ENCODE measurements at regions not wholly inside any gene's neighbourhood (a gene's known extent, or its start where the extent isn't known, plus 50 kb on each side); places are given as distances from the start of the nearest gene placed in this dataset.
"Not testable (repeated sequence)": the region's sequence is repeated elsewhere in the genome, so short reads cannot be mapped to it uniquely, and the experiment has no call there.

DNA sequence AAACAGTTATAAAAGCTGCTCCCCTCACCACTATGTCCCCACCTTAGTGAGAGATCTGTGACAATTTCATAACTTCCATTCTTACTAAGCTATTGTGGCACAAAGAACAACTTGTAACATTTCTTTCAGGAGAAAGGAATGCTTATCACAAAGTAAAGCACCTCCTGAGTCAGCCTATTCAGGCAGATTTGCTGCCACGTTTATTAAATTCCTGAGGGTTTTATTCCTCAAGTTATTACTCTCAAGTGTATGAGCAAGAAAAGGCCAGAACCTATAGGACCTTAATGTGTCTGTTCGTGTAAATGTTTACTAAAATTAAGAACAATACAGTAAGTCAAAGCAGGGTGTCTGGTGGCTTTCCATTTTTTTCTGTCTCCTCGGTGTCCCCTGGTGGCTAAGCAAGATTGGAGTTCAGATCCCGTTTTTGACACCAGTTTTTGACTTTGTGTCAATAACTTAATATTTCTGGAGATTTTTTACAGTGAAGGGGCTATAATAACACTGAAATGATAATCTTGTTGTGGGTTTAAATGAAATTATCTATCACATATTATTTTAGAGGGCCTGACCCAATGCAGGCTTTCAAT, 1539.6 kb downstream of the BRINP3 start:
- no peak for DNase-seq

- DNase-seq: no peak
Measured at GRCh38 chr1:188941986-188942385, 1535.7 kb downstream of the BRINP3 start.

- no peak for DNase-seq
Measured at GRCh38 chr1:188949701-188950100, 1528.0 kb downstream of the BRINP3 start.

- DNase-seq: no peak
Measured at GRCh38 chr1:188958461-188959115, 1519.1 kb downstream of the BRINP3 start.

DNA sequence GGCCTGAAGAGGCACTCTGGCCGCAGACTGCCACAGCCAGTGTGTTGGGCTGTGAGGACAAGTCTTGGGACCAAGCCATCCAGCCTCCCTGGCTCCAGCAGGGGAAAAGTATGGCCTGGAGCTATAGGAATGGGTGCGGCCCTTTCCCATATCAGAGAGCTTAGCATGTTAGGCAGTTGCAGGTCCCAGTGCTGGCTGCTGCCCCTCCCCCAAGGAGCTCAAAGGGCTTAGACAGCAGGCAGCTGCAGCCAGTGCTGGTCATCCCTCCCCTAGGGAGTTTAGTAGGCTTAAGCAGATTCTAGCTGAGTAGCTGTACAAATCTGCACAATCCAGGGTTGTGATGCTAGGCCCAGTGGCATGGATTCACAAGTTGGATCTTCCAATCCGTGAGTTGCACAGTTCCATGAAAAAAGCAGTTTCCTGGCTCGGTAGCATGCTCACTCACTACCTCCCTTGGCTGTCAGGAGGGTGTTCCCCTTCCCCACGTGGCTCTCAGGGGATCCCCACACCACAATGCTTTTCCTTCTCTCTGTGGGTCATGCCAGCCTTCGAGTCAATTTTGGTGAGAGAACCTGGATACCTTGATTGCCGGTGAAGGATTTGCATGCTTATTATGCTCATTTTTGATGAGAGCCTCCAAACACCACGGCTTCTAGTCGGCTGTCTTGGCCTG, 1490.8 kb downstream of the BRINP3 start:
- DNase-seq: no peak

DNA sequence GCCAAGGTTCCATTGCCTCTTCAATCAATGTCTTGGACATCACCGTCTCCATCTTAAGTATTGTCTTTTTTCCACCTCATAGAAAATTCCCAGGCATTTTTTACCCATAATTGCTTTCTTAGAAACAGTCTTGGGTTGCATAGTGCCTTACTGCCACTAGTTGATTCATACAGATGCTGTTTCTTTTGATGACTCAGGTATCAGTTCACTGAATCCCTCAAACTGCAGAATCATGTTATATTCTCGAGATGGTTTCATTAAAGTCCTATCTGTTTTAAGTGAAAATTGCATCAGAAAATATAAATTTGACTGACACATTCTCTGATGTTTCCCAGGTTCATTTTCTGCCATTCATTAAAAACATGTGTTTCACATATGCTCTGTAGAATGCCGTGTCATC, 1489.1 kb downstream of the BRINP3 start:
- DNase-seq: no peak

DNA sequence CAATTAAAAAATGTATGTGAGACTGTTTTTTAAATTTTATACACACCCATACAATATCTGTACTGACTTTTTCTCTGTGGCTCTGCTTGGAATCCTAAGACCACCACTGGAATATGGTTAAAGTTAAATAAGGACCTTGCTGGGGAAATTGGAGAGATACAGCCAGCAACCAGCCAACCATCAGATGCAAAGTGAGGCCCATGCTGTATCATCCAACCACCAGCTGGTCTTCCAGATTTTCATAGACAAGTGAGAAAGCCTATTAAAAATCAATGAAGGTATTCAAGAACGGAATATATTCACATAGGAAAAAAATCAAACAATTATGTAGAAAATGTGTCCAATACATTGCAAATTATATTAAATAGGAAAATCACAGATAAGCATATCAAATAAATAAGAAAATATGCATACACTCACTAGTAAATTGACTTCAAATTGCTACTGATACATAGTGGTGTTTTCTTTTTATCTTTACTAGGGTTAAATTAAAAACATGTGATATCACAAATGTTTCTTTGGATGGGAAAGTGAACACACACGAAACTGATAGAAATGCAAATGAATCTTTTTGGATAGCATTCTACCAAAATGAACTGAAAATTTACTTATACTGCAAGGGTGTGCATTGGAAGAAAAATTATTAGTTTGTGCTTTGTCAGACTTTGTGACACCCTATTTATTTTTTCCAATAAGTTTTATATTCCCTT, 1486.3 kb downstream of the BRINP3 start:
- DNase-seq: no peak

- no peak for DNase-seq
Measured at GRCh38 chr1:189007824-189008223, 1469.8 kb downstream of the BRINP3 start.

GRCh38 chr1:189021577-189021976, 1456.1 kb downstream of the BRINP3 start:
- no peak for DNase-seq

GRCh38 chr1:189022015-189022414, 1455.6 kb downstream of the BRINP3 start:
- DNase-seq: no peak

- DNase-seq: no peak
Measured at GRCh38 chr1:189027512-189027911, 1450.2 kb downstream of the BRINP3 start.

- DNase-seq: no peak
Measured at GRCh38 chr1:189033169-189033568, 1444.5 kb downstream of the BRINP3 start.

GRCh38 chr1:189036628-189037027, 1441.0 kb downstream of the BRINP3 start:
- DNase-seq: no peak

DNA sequence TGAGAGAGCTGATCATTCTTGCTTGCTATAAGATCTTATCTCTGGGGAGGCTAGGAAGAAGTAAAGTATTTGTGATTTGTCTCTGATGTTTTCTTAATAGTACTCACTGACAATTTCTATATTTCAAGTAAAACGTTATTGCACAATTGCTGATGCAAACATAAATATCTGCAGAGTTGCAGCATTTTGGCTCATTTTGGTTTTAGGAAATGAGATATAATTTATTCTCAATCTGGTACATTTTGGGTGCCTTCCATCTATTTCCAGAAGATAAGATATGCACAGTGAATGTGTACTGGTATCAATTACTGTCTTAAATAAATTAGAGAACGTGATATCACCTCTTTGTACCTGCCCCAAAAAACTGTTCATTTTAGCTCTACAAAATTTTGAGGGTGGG, 1431.5 kb downstream of the BRINP3 start:
- DNase-seq: no peak

DNA sequence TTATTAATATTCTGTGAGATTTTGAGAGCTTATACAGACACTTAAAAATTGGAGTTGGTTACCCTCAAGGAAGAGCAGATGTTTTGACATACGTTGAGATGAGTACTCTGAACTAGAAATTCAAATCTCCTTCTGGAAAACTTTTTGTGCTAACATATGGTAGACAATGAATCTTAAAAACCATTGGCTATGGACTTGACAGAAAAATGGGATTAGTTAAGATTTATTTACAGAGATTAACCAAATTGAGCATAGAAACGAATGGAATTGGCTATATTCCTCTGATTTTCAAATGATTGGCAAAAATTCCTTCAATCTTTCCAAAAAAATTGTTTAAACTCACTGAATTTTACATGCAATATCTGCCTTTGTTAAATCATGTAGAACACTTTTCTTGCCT, 1392.9 kb downstream of the BRINP3 start:
- no peak for DNase-seq

- DNase-seq: no peak
Measured at GRCh38 chr1:189103956-189104355, 1373.7 kb downstream of the BRINP3 start.

- DNase-seq: no peak
Measured at GRCh38 chr1:189117072-189117770, 1360.4 kb downstream of the BRINP3 start.

DNA sequence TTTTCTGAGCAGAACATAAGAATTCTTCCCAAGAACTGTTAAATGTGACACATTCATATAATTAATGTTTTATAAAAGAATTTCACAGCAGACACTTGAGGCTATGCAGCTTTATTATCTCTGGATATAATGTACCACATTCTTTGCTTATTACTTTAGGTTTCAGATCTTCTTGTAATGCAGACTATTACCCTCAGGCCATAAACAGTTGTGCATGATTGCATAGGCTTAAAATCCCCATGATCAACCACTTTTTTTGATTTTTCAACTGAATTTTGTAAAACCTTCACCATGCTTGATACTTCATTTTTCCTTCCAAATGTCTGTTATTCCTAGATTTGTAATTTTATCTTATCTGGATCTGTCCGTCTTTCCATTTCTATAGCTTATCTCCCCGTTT, 1355.7 kb downstream of the BRINP3 start:
- no peak for DNase-seq

- no peak for DNase-seq
Measured at GRCh38 chr1:189125694-189126093, 1352.0 kb downstream of the BRINP3 start.

DNA sequence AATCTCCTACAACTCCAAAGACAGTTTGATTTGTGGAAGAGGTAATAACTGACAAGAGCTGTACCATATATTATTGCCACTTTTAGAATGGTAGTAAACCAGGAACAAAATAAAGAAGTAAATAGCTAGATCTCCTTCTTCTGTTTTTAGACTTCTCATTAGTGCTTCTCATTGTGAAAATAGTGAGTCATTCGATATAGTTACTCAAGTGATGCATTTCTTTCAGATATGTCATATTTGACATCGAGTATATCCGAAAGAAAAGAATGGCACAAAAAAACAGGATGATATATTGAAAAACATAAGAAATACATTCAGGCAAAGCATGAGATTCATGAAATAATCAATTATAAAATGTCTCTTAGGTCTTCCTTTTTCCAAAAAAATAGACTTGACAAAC, 1346.1 kb downstream of the BRINP3 start:
- no peak for DNase-seq

DNA sequence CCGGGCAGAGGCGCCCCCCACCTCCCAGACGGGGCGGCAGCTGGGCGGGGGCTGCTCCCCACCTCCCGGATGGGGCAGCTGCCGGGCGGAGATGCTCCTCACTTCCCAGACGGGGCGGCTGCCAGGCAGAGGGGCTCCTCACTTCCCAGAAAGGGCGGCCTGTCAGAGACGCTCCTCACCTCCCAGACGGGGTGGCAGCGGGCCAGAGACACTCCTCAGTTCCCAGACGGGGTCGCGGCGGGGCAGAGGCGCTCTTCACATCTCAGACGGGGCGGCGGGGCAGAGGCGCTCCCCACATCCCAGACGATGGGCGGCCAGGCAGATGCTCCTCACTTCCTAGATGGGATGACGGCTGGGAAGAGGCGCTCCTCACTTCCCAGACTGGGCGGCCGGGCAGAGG, 1337.9 kb downstream of the BRINP3 start:
- DNase-seq: not testable (repeated sequence)

DNA sequence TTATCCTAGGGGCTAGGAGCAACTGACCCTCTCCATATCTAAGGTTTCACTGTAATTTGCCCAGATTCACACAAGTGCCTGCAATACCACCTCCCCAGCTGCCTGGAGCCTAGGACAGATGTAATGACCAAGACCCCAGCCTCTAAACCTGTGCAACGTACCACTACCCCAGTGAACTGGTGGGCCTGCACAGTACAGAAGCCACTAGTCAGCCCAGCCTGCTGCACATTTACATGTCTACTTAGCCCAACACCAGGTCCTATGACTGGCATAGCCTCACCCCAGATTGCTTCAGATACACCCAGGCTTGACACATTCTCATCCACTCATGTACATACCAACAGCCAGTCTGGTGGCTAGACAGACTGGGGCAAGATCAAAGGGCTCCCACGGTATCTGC, 1336.6 kb downstream of the BRINP3 start:
- no peak for DNase-seq
